Posterior vena cava (tissue), 2 donors: ENCODE measurements at regions not wholly inside any gene's neighbourhood (a gene's known extent, or its start where the extent isn't known, plus 50 kb on each side); places are given as distances from the start of the nearest gene placed in this dataset.

Source experiments
- DNase-seq: peaks from one replicate; pipeline ENCODE4 v3.0.0-alpha.2; 2020; ENCODE audit warnings: low spot score
- intact Hi-C, 2 donors: fragments of 100-400 bp; cut with DNase I; formaldehyde crosslinking; loops; one replicate each; pipeline versions ENCODE4 v1.14.1 to v1.14.2; 2022 to 2023
- donor health status: DM: yes; HTN: yes; CAD: no.
- donor health status: DM: yes; HTN: yes; CAD: no.

DNA sequence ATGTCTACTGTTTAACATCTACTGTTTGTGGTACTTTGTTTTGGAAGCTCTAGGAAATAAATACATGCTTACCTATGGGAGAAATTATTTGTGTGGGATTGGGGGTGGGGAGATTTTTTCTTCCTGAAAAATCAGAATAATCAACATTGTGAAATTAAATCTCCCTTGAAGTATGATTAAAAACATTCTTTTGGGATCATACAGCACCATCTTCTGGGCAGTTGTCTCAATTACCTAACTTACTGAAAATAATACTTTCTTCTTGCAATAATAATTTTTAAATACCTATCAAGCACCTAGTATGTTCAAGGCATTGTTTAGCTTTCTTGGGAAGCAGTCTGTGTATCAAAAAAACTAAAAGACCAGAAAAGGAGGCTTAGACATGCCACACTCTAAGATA lies 576.5 kb upstream of the ARGLU1 start:
- DNase-seq: no peak
- intact Hi-C loops: no loop called here

DNA sequence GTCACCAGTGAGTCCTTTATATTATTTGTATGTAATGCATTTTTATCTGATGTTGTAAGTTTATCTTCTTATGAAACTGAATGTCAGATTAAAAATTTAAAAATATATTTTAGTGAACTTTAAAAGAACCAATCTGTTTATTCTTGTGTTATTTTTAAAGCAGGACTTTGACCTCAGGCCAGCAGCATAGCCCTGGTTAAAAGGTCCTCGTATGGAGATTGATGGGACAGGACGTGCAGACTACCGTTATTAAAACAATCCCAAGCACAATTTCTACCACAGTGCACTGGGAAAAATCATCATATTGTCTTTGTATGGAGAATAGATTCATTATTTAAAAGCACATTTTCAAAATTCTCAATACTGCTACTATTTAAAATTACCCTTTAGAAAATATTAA lies 573.8 kb upstream of the ARGLU1 start:
- no peak for DNase-seq

DNA sequence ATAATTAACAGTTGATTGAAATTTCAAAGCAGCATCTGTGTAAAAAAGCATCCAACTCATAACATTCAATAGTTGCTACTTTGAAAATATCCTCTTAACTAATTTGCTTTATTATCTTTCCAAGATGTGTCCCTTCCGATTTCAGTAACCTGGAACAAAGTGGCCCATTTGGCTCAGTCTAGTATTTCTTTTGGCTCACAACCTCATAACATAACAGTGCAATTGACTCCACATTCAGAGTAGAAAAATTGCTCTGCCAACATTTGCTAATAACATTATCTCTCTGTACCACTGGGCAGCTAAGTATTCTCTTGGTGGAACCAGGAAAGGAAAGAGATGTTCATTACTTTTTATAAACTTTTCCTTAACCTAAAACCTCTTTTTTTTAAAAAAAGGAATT lies 571.1 kb upstream of the ARGLU1 start:
- intact Hi-C loops: no loop called here
- DNase-seq: no peak

More for the DNA sequence above, 573.8 kb upstream of the ARGLU1 start:
- intact Hi-C loops: no loop called here

DNA sequence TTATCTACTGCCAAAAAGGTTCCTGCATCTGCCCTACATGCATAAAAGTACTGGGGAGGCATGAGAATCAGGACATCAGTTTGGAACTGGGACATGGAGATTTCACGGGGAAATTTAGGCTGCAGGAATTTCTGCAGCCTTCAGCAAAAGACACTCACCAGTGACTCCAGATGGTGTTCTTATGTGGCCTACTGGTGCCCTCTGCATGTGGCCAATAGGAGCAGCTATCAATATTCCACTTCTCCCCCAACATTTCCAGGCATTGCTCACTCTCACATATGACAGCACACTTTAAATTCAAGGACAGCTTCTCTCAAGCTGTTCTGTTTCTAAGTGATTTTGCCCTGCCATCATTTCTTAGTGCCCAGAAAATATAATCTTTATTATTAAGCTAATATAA lies 570.5 kb upstream of the ARGLU1 start:
- no peak for DNase-seq
- intact Hi-C loops: no loop called here

DNA sequence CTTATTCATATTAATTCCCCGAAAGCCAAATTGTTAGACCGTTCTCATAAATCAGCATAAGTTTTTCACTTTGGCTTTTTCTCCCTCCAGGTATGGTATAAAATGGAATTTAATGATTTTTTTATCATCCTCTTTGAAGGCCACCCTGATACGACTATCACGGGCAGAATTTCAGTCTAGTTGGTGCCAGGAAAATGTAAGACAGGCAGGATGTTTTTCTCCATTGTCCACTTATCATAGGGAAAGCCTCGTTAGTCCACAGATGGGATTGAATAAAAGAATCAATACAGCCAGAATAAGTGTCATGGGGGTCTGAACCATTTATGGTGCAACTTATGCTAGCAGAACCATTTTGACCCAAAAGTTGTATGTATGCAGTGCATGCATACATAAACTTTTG lies 566.0 kb upstream of the ARGLU1 start:
- intact Hi-C loops: no loop called here

DNA sequence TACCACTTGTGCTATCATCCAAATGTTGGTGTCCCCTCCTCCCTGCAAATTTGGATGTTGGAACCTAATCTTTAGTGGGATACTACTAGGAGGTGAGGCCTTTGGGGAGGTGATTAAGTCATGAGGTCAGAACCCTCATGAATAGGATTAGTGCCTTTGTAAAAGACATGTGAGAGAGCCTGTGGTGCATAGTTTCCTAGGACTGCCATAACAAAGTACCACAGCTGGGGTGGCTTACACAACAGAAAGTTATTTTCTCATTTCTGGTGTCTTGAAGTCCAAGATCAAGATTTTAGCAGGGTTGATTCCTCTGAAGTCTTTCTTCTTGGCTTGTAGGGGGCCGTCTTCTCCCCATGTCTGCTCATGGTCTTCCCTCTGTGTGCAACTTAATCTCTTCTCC lies 562.6 kb upstream of the ARGLU1 start:
- intact Hi-C loops: no loop called here
- DNase-seq: no peak

More for the DNA sequence above, 566.0 kb upstream of the ARGLU1 start:
- no peak for DNase-seq

DNA sequence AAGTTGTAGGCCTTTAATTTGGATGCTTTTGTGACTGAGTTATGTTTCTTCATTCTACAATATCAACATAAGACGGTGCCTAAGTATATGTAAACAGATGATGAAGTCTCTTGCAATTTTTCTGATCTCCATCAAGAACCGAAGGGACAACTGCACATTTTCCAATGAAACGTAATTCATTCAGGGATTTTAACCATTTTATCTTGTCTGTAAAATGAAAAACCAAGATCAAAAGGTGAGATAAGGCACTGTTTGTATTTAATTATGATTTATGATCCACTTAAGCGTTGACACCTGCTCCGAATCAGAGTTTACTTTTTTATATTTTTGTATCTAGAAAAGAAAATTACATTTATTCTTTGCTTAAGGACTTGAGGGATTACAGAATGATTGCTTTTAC lies 556.8 kb upstream of the ARGLU1 start:
- intact Hi-C loops: loop anchor here (10.0 kb wide), 2 partner anchors 200 to 210 kb away; no protein-coding TSS in a partner anchor
- DNase-seq: no peak

DNA sequence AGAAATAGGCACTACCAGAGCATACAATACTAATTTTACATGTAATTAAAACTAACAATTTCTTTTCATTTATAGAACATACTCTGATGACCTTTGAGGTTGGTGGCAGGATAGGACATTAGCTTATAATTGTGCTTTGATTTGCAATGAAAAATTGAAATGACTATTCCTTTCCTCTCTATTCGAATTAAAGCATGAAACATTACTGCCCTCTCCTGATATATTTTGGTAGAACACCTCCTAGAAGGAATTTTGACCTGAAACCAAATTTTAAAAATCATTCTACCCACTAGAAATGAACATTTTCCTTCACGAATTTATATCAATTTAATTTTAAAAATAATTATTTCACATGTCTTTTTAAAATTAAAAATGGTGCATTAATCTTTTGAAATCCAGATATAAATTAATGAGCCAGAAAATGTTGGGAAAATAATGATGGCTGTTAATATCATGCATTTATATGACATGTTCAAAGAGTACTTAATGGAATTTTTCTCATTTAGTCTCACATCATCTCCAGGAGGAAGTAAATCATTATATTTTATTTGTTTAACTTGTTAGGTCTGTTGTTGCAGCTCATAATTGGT lies 556.3 kb upstream of the ARGLU1 start:
- intact Hi-C loops: loop anchor here (10.0 kb wide), 2 partner anchors 199 to 209 kb away; no protein-coding TSS in a partner anchor
- no peak for DNase-seq

DNA sequence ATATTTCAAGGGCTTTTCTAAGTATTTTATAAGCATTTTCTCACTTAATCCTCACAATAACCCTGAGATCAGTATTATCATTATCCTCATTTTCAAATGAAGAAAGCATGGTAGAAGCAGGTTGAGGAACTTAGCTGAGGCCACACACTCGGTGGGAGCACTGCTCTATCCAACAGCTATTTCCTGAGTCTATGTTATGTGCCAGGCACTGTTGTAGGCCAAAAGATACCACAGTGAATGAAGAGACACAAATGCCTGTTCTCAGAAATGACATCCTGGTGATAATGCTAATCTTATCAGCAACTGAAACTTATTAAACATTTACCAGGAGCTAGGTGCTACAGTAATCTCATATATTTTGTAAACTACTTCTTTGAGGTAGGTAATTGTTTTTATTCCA lies 553.9 kb upstream of the ARGLU1 start:
- no peak for DNase-seq
- intact Hi-C loops: loop anchor here (10.0 kb wide), 2 partner anchors 197 to 207 kb away; no protein-coding TSS in a partner anchor

DNA sequence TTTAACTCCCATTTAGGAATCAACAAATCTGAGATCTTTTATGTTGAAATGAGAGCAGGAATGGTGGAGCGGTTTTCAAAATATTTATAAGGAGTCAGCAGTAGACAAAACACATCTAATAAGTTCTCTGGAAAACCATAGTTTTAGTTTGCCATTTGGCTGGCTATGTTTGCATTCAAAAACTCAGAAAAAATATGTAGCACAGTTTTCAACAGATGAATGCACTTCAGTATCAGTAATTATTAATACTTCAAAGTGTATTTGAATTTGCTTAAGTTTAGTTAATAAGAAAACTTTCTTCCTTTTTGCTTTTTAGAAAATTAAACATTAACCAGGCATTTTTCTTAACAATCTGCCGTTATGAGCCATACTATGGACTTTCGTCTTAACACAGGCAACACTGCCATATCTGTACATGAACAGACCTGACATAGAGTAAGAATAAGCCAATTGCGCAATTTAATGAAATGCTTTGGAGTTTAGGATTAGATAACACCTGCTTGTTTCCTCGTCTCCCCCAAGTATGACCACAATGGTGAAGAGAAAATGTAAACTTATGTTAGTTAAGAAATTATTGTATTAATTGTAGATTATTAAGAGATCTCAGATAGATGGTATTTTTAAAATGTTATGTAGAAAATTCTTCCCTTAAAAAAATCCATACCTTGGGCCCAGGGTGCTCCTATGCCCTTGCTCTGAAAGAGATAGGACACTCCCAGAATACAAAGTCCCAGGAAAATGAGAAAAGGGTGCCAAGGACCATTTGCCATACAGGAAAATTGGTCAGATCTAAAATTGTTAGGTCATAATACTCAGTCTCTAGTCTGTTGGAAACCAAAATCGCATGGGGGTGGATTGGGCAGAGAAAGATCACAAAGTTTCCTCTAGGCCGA lies 552.3 kb upstream of the ARGLU1 start:
- no peak for DNase-seq
- intact Hi-C loops: loop anchor here (10.0 kb wide), 2 partner anchors 195 to 205 kb away; no protein-coding TSS in a partner anchor

DNA sequence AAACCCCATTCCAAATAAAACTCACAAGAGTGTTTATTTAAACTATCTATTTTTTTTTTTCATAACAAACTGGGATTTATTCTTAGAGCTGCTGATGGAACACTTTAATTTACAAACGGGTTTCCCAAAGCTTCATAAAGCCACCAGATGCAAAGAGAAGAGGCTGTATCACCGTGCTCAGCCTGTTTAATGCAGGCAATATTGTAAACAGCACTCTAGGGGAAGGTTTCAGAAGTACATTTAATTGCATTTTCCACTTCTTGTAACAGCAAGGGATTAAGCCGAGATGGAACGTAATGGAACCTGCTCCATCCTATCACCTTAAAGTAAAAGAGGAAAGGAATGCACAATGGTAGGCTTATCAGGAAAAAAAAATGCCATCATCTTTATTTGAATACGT lies 550.6 kb upstream of the ARGLU1 start:
- intact Hi-C loops: no loop called here
- no peak for DNase-seq

DNA sequence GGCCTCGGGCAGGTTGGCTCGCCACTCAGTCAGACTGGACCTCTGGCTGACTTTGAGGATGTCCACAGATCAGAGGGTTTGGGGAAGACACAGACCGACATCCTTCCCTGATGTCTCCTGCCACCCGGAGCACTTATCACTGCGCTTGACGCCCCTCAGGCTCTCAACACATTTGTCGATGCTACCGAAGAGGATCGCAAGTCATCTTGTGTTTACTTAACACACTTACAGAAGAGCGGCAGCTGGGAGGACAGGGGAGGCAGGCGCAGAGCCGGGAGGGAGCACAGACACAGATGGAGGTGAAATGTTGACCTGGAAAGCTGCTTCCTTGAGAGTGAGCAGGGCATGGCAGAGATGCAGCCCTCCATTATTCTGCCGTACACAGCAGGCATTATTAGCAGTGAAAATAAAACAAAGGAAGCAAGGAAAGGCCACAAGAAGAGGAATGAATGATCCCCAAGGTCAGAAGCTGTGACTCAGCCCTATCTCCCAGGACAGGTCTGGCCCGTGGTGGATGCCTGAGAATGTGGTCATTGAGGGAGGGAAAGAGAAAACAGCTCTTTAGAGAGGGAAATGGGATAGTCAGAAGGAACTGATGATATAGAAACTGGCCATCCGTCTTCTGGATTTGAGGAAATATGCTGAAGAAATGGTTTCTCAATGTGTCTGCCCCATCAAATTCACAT lies 549.5 kb upstream of the ARGLU1 start:
- intact Hi-C loops: no loop called here
- DNase-seq: no peak

DNA sequence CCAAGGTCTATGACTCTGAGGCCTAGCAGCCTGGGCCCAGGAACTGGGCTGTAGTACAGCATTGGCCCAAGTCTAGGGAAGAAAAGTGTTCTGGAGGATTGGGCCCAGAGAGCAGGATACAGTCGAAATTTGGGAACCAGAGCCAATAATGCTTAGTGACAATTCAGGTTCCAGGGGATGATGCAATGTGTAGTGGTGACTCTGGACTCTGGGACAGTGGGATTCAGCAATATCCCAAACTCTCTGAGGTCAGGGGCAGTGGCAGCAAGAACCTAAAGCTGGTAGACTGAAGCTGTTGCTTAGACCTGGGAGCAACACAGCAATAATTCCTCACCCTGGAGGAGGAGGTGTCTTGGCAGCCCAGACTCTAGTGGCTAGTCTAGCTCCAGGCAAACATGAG lies 545.5 kb upstream of the ARGLU1 start:
- intact Hi-C loops: no loop called here
- no peak for DNase-seq

DNA sequence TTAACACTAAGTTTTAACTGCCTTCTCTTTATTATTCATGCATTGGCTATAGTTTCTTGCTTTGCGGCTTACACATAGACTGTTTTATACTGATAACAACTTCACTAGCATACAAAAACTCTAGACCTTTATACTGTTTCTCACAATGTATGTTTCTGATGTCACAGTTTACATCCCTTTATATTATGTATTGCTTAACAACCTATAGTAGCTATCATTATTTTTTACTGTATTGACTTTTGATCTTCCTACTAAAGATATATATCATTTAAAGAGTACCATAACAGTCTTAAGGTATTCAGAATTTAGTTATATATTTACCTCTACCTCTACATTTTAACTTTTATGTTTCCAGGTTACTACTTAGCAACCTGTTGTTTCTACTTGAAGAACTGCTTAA lies 543.3 kb upstream of the ARGLU1 start:
- intact Hi-C loops: no loop called here
- no peak for DNase-seq

DNA sequence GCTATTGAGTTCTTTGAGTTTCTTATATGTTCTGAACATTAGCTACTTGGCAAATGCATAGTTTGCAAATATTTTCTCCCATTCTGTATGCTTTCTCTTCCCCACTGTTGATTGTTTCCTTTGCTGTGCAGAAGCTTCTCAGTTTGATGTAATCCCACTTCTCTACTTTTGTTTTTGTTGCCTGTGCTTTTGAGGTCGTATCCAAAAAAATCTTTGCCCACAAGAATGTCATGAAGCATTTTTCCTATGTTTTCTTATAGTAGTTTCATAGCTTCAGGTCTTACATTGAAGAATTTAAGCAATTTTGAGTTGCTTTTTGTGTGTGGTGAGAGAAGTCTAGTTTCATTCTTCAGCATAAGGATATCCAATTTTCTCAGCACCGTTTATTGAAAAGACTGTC lies 536.7 kb upstream of the ARGLU1 start:
- DNase-seq: no peak
- intact Hi-C loops: no loop called here

DNA sequence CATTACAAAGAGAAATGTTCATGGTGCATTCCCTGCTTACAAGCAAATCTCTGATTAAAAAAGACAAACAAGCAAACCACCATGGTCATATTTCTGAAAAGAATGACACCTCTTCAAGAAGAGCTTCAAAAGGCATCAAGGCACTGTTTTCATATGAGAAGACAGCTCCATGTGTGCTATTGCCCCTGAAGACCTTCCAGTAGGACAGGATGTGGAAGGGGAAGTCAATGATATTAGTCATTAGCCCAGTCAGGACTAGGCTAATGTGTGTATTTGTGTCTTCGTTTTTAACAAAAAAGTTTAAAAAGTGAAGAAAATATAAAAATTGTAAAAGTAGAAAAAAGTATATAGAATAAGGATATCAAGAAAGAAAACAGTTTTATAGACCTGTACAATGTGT lies 534.7 kb upstream of the ARGLU1 start:
- intact Hi-C loops: no loop called here

DNA sequence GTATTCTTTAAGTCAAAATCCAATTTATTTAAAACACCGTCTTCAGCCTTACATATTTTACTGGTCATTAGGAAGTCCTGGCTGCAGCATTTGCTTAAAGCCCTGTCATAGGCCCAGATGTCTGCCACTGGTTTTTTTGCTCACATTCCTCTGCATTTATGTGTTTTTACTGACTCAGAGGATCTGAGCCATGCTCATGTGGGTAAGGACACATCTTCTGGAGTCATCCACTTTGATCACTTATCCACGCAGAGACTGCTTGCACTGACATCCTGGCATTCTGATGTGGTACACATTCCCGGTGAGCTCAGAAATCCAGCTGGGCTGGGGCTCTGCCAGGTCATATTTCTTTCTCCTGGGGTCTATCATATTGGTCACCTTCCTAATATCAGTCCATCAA lies 531.7 kb upstream of the ARGLU1 start:
- intact Hi-C loops: no loop called here
- no peak for DNase-seq

More for the DNA sequence above, 534.7 kb upstream of the ARGLU1 start:
- no peak for DNase-seq

DNA sequence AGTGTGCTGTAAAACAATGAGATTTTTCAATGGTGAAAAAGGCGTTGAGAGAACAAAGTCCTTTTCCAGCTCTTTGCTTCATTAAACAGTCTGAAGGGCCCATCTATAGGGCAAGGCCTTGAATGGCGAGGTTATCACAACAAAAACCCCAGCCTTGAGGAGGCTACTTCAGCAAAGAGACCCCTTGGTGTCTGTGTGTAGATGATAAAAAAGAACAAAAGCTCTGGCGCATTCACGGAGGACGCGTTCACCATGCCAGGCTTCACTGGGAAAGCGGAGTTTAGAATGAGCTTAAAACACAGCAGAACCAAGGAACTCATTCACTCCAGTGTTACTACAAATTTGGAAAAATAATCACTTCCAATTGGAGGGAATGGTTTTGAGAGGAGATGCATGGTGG lies 530.0 kb upstream of the ARGLU1 start:
- no peak for DNase-seq
- intact Hi-C loops: no loop called here

DNA sequence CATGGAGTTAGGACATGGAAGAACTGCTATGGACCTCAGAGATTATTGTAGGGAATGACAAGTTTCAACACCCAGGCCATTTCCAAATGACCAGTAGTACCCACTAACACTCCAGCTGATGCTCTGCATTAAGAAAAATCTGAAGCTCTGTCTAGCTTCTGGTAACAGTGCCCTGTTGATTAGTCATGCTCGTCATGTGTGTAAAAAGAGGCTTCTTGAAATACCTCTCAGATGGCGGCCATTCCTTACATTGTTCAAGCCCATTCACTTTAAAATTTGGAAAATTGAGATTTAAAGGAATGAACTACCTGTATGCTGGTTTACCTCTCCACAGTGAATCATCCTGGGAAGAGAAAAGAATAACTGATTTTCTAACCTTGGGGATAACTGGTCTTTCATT lies 527.9 kb upstream of the ARGLU1 start:
- DNase-seq: no peak
- intact Hi-C loops: no loop called here

DNA sequence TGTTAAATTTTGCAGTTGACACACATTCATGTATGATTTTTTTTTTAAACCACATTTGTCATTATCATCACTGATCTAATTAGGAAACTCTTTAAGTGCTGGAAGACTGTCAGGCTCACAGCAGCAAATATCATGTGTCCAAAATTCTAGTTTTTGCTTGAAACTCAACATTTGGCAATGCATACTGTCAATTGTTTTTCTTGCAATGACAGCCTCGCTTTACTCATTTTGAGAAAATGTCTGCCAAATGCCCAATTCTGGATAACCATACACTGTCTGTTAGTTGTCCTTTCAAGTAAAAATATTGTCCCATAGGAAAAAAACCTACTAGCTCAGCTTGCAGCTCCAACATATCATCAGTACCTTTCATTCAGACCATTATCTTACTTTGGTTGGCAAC lies 523.9 kb upstream of the ARGLU1 start:
- intact Hi-C loops: no loop called here
- no peak for DNase-seq
